ENCODE measurements at regions not wholly inside any gene's neighbourhood (a gene's known extent, or its start where the extent isn't known, plus 50 kb on each side); places are given as distances from the start of the nearest gene placed in this dataset.

- H3K36me3 ChIP-seq (replicated peaks in 1 of 2; ENCODE audit: insufficient read depth in 1 of 2, low read depth in 2 of 2), result no peaks in the 10 kb centered on the region
- peaks cover under 1% of the 10 kb centered on the region for H3K4me1 ChIP-seq
- ATAC-seq (no peak), DNase-seq (no peak)
- TF ChIP-seq, protein P1, sequence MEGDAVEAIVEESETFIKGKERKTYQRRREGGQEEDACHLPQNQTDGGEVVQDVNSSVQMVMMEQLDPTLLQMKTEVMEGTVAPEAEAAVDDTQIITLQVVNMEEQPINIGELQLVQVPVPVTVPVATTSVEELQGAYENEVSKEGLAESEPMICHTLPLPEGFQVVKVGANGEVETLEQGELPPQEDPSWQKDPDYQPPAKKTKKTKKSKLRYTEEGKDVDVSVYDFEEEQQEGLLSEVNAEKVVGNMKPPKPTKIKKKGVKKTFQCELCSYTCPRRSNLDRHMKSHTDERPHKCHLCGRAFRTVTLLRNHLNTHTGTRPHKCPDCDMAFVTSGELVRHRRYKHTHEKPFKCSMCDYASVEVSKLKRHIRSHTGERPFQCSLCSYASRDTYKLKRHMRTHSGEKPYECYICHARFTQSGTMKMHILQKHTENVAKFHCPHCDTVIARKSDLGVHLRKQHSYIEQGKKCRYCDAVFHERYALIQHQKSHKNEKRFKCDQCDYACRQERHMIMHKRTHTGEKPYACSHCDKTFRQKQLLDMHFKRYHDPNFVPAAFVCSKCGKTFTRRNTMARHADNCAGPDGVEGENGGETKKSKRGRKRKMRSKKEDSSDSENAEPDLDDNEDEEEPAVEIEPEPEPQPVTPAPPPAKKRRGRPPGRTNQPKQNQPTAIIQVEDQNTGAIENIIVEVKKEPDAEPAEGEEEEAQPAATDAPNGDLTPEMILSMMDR (IDR thresholded peaks at IDR 0.05), result no peak
- TF ChIP-seq POLR2A (IDR thresholded peaks at IDR 0.05), result no peak
- no peak overlapping the region for H3K4me3 ChIP-seq
- peaks cover 0 to 4% (median 0%) of the 10 kb centered on the region in 3 donors for H3K9me3 ChIP-seq
- WGBS, 2 donors, result 63 to 70% methylated on average over 1 of the region's 1 CpG
- intact Hi-C loops (cut with DNase I), result no loop called here
- H3K27me3 ChIP-seq, result no peaks in the 10 kb centered on the region
- no peak overlapping the region for H3K27ac ChIP-seq
These were observed 366.2 kb upstream of the NR3C2 start for GRCh38 chr4:148808416-148808815.

DNA sequence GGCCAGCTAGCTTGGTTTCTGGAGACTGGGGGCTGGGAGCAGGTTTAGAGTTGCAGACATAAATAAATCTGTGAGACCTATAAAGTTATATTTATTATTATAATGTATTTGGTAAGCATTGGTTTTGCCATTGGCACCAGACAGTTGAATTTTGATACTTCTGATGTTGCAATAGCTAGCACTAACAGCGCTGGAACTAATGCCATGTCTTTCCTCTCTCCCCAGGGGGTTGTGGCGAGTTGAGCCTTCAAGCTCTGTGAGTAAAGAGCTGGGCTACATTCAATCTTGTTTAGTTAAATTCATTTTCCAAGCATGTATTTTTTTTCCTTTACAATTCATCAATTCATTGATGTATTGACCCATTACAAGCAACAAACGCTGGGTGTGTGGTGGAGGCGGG is 358.7 kb upstream of the NR3C2 start:
- no peak for DNase-seq
- Histone ChIP-seq H3K4me1 (no peaks in the 10 kb centered on the region), H3K27ac (no peak overlapping the region), H3K9me3 (no peaks in the 10 kb centered on the region), H3K36me3 (replicated peaks in 1 of 2; ENCODE audit: insufficient read depth in 1 of 2, low read depth in 2 of 2) (no peaks in the 10 kb centered on the region), H3K27me3 (no peaks in the 10 kb centered on the region), H3K4me3 (no peak overlapping the region)
- TF ChIP-seq, protein P1 (IDR thresholded peaks at IDR 0.05), result no peak
- TF ChIP-seq POLR2A (IDR thresholded peaks at IDR 0.05), result no peak
- intact Hi-C loops (cut with DNase I), result no loop called here
- WGBS, 2 donors, result 82 to 83% methylated on average over 4 of the region's 4 CpGs
- no peak for ATAC-seq

GRCh38 chr4:148800336-148800885 is 358.2 kb upstream of the NR3C2 start:
- TF ChIP-seq POLR2A (IDR thresholded peaks at IDR 0.05), result no peak
- TF ChIP-seq, protein P1 (IDR thresholded peaks at IDR 0.05), result no peak
- Histone ChIP-seq H3K27me3 (no peaks in the 10 kb centered on the region), H3K4me1 (no peaks in the 10 kb centered on the region), H3K4me3 (no peak overlapping the region), H3K9me3 (no peaks in the 10 kb centered on the region), H3K27ac (no peak overlapping the region), H3K36me3 (replicated peaks in 1 of 2; ENCODE audit: insufficient read depth in 1 of 2, low read depth in 2 of 2) (no peaks in the 10 kb centered on the region)
- DNase-seq (no peak), ATAC-seq (no peak)
- 57 to 61% methylated on average over 1 of the region's 1 CpG for WGBS, 2 donors
- intact Hi-C loops (cut with DNase I), result no loop called here

DNA sequence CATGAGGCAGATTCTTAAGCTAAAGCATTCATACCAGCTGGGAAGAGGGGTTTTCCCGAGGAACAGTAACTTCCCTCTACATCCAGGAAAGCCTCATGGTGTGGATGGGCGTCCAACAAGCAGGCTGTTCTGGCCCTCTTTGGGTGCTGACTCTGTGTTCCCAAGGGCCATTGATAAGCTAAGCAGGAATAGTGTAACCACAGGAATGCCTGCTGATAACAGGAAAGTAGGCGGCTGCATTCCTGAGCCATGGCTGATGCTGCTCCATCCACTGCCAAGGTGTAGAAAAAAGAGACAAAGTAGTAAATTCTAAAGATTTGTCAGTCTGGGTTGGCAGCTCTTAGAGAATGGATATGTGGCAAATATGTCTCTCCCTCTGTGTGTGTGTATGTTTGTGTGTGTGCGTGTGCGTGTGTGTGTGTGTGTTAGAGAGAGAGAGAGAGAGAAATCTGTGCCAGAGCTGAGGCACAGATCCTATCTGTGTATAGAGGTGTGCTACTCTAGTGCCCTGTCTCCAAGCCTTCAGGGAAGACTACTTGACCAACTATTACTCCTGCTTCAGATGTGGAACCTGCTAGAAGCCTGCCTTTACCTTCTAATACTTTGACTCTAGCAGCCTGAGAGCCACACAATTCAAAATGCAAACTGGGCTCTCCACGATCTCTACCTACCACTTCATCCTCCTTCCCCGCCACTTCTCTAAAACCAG is 353.1 kb upstream of the NR3C2 start:
- DNase-seq (peak; percentile 14 to 34 (median 22)), ATAC-seq (peak; percentile 84)
- Histone ChIP-seq H3K9me3 (no peaks in the 10 kb centered on the region), H3K27me3 (no peaks in the 10 kb centered on the region), H3K27ac (no peak overlapping the region), H3K36me3 (replicated peaks in 1 of 2; ENCODE audit: insufficient read depth in 1 of 2, low read depth in 2 of 2) (no peaks in the 10 kb centered on the region), H3K4me3 (no peak overlapping the region), H3K4me1 (no peaks in the 10 kb centered on the region)
- intact Hi-C loops (cut with DNase I), result no loop called here
- WGBS, 2 donors, result 56 to 69% methylated on average over 7 of the region's 7 CpGs
- no peak for TF ChIP-seq POLR2A (IDR thresholded peaks at IDR 0.05)
- TF ChIP-seq, protein P1 (IDR thresholded peaks at IDR 0.05), result no peak

DNA sequence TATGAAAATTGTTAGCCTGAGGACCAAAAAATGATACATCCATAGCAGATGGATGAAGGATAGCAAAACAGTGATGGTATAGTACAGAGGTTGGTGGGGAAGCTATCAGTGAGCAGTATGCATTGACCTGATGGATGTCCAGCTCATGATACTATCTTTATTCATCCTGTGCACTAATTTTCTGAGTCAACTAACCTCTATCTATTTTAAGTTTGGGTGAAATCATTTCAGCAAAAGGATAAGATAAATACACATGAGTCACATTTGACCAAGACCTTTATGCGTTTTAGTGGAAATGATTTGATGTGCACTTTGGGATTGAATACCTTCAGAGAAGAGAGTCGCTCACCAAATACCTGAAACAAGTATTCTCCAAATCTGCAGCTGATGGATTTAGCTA is 351.0 kb upstream of the NR3C2 start:
- no peak for ATAC-seq
- WGBS, 2 donors, result 95 to 96% methylated on average over 2 of the region's 2 CpGs
- intact Hi-C loops (cut with DNase I), result no loop called here

More for the DNA sequence above, 351.0 kb upstream of the NR3C2 start:
- Histone ChIP-seq H3K9me3 (no peaks in the 10 kb centered on the region), H3K4me3 (no peak overlapping the region), H3K4me1 (peaks cover under 1% of the 10 kb centered on the region), H3K36me3 (replicated peaks in 1 of 2; ENCODE audit: insufficient read depth in 1 of 2, low read depth in 2 of 2) (no peaks in the 10 kb centered on the region), H3K27ac (no peak overlapping the region), H3K27me3 (no peaks in the 10 kb centered on the region)
- no peak for DNase-seq
- no peak for TF ChIP-seq POLR2A (IDR thresholded peaks at IDR 0.05)
- TF ChIP-seq, protein P1 (IDR thresholded peaks at IDR 0.05), result no peak
